ENCODE measurements at regions not wholly inside any gene's neighbourhood (a gene's known extent, or its start where the extent isn't known, plus 50 kb on each side); places are given as distances from the start of the nearest gene placed in this dataset.
"Not testable (repeated sequence)": the region's sequence is repeated elsewhere in the genome, so short reads cannot be mapped to it uniquely, and the experiment has no call there.

- no peak for DNase-seq (ENCODE audit: low spot score)
Observed at GRCh38 chr9:13941714-13942113, 372.2 kb downstream of the NFIB start.

DNA sequence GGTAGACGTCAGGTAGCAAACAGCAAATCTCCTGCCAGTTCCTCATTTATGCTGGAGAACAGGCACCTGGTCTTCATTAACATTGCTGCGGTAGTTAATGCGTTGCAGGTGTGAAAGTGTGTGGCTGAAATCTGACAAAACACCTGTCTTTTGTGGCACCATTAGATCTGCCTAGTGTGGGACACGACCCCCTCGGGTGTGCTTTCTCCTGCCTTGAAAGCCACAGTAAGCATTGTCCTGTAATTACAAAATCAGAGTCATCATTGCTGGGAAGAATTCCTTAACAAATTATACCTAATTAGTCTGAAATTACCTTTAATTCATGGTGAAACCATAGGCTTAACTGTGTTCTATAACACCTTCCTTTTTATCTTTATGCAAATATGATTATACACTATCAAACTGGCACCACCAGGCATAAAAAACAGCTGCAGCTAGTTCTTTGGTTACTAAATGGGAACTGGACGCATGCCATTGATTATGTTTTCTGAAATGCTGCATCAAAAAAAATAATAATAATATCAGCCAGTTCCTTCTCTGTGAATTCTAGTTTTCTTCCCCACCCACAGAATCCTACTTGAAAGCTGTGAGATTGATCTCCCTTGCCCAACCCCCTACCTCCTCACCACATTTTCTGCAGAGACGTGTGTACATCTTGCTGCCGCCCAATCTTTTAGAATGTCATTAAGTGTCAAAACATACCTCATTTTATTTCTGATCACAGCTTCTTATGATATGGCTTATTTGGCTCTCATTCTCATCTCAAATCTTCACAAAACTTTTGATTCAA, 374.0 kb downstream of the NFIB start:
- DNase-seq (ENCODE audit: low spot score), result no peak

DNA sequence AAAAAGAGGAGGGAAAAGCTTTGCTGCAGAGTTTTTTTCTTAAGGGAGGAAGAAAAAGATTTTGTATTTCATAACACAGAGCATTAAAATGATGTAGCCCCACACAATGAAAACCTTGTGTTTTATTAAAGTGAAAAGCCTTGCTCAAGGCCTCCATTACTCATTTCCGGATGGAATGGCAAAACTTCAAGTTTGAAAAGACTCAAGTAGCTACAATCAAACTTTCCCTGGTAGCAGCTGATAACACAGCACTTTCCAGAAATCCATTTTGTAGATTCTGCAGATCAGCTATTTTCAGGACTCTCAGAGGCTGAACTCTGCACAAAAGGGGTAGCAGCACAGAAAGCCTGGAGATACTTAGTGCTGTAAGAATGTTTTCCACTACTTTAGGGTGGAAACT, 374.8 kb downstream of the NFIB start:
- DNase-seq (ENCODE audit: low spot score), result peak; percentile 56

GRCh38 chr9:13934416-13934815, 379.5 kb downstream of the NFIB start:
- no peak for DNase-seq (ENCODE audit: low spot score)

DNA sequence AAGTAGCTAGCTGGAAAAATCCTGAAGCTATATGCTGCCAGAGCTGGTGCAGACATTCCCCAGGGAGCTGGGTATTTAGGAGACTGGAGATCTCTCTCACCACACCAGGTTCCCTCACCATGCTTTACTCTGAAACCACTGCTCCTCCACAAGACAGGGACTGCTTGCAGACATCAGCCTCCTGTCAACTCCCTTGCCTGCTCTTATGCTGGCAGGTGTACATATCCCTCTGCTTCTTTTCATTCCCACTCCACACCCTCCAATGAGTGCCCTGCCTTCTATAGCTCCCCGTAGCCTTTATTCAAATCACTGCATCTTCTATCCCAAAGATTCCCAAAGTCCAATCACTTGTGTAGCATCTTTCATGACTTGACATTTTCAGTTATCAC, 380.7 kb downstream of the NFIB start:
- no peak for DNase-seq (ENCODE audit: low spot score)

GRCh38 chr9:13932528-13933267, 381.2 kb downstream of the NFIB start:
- DNase-seq (ENCODE audit: low spot score), result no peak

DNA sequence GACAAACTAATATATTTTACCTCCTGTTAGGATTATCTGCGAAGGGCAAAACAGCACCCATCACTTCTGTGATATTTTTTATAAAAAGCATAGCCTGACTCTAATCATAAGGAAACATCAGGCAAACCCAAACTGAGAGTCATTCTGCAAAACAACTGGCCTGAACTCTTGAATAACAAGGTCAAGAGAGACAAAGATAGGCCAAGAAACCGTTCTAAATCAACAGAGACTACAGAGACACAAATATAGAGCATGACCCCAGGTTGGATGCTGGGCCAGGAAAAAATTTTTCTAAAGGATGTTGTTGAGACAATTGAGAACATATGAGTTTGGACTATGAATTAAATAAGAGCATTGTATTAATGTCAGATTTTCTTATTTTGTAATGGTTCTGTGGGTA, 384.9 kb downstream of the NFIB start:
- DNase-seq (ENCODE audit: low spot score), result no peak

DNA sequence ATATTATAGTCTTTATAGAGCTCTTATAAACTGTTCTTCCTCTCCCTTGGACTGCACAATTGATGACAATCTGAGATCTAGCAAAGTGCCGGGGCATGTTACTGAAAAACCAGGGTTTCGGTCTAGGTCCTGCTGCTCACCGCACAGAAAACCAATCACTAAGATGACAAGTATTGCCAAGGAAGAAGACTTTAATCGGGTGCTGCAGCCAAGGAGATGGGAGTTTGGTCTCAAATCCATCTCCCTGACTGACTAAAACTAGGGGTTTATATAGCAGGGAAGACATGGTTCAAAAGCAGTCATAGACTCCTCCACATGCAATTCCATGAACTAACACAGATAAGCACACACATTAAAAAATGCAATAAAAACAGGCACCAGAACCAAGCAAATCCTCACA, 390.6 kb downstream of the NFIB start:
- DNase-seq (ENCODE audit: low spot score), result no peak

- DNase-seq (ENCODE audit: low spot score), result no peak
Observed at GRCh38 chr9:13920557-13920956, 393.4 kb downstream of the NFIB start.

GRCh38 chr9:13919401-13919800, 394.5 kb downstream of the NFIB start:
- no peak for DNase-seq (ENCODE audit: low spot score)

DNA sequence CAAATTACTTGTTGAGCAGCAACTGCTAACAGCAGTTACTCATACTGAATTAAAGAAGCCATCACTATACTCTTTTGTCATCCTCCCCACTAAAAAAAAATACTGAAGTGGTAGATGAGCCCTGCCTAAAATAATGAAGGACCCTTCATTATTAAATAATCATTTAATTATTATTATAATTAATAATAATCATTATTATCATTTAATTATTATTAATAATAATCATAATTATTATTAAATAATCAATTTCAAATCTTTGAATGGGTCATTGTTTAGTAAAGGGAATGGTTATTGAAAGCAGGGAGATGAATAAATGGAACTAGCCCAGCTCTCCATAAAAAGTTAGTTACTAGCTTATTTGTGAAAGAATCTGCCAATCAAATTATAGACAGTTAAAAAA, 396.4 kb downstream of the NFIB start:
- DNase-seq (ENCODE audit: low spot score), result no peak

DNA sequence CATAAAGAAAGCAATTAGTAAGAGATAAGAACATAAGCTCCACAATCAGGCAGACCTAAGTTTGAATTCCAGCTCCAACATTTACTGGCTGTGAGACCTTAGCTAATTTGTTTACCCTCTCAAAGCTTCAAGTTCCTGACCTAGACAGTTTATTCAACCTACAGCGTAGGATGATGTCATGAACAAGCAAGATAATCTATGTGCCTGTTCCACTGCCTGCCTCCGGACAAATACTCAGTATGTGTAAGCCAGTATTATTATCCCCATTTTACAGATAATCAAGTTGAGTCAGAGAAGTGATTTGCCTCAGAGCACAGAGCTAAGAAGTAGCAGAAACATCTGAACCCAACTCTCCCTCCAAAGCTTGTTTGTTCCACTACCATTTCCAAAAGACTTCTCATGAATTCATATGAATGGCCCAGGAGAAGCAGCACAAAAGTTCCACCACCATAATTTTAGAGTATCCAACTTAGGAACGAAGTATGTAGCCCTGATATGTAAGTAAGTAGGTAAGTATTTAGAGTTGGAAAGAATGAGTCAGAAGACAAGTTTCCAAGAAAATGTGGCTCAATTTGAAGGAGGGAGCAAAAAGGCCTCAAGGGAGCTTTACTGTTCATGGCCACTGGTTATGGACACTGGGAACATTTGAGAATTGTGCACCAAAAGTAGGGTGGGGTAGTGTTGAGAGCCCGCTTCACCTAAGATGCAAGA, 398.2 kb downstream of the NFIB start:
- DNase-seq (ENCODE audit: low spot score), result no peak

- no peak for DNase-seq (ENCODE audit: low spot score)
Observed at GRCh38 chr9:13915131-13915530, 398.8 kb downstream of the NFIB start.

GRCh38 chr9:13911473-13911872, 402.5 kb downstream of the NFIB start:
- no peak for DNase-seq (ENCODE audit: low spot score)

DNA sequence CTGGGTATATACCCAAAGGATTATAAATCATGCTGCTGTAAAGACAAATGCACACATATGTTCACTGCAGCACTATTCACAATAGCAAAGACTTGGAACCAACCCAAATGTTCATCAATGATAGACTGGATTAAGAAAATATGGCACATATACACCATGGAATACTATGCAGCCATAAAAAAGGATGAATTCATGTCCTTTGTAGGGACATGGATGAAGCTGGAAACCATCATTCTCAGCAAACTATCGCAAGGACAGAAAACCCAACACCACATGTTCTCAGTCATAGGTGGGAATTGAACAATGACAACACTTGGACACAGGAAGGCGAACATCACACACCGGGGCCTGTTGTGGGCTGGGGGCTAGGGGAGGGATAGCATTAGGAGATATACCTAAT, 406.1 kb downstream of the NFIB start:
- not testable (repeated sequence) for DNase-seq (ENCODE audit: low spot score)

DNA sequence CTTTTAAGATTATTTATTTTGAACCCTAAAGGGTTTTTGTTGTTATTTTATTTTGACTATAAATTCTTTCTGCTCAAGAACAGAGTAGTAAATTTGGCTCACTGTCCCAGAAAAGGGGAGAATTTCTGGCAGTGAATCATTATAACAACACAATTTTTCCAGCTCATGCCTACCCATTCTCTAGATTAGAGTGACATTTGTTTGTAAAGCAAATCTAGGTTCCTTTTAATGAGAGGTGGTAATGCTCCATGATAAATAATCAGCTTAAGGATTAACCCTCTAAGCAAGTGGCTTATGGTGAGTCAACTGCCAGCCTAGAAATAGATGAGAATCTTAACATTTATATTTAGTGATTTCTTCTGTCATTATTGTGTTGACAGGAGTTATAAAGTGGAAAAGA, 409.2 kb downstream of the NFIB start:
- no peak for DNase-seq (ENCODE audit: low spot score)

DNA sequence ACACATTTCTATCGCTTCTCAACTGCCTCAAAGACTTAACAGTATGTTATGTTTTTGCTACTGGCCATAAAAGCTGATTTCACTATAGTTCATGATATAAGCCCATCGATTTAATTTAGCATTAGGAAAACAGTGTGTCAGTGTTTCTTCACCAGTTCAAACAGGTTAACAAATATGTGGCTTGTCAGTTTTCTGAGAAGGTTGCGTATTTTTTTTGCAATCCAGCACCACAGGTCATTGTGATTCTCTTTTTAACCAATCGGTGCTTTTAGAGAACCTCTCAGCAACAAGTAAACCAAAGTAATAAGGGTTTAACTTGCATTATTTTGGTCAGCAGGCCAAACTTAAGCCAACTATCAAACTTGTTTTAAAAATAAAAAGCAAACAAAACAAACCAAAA, 409.6 kb downstream of the NFIB start:
- no peak for DNase-seq (ENCODE audit: low spot score)

DNA sequence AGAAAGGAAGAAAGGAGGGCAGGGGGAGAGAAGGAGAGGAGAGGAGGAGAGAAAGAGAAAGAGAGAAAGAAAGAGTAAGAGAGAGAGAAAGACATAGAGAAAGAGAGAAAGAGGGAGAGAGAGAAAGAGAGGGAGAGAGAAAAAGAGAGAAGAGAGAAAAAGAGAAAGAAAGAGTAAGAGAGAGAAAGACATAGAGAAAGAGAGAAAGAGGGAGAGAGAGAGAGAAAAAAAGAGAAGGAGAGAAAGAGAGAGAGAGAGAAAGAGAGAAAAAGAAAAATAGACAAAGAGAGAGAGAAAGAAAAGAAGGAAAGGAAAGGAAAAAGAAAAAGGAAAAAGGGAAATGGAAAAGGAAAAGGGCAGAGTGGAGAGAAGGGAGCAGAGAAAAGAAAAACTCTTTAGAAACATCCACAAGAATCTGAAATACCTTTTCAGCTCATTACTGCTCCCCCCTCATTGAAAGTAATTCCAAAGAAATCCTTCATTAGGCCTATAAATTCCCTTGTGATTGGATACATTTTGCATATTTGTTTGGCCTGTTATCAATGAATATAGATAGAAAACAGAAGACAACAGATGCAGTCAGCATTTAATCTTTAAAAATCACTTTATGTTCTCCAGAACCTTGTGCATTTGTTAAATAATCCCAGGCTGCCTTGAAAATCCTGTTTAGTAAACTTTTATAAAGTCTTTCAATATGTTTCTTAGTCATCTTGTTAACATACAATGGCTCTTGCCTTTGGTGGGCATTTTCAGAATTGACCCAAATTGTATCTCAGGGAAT, 411.5 kb downstream of the NFIB start:
- no peak for DNase-seq (ENCODE audit: low spot score)

DNA sequence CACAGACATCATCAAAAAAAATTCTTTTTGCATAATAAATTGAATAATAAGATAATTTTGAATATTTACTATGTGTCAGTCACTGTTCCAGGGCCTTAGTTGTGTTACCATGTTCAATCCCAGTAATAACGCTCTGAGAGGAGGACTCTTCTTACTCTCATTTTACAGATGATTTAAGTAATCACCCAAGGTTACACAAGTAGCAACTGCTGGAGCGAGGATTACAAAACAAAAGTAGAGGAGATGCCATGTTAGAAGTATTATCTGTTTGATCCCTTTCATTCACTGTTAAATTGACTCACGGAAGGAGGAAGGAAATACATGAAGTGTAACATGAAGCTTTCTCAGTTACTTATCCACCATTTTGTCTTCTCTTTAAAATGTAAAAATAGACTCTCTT, 412.8 kb downstream of the NFIB start:
- DNase-seq (ENCODE audit: low spot score), result no peak

DNA sequence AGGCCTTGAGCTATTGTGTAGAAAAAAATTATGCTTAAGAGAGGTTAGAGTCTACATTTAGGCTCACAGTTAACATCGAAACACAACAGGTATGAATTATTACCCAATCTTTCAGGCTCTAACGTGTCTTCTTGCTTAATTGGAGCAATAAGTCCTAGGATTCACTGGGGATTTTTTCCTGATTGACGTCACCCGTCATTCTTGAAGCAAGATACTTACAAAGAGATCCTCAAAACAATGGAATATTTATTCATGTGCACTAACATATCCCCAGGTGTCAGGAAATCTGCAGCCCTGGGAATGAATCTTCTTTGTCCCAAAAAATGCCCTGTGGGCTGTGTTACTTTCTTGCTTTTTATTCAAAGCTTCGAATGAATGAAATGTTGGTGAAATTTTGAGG, 413.5 kb downstream of the NFIB start:
- DNase-seq (ENCODE audit: low spot score), result no peak

DNA sequence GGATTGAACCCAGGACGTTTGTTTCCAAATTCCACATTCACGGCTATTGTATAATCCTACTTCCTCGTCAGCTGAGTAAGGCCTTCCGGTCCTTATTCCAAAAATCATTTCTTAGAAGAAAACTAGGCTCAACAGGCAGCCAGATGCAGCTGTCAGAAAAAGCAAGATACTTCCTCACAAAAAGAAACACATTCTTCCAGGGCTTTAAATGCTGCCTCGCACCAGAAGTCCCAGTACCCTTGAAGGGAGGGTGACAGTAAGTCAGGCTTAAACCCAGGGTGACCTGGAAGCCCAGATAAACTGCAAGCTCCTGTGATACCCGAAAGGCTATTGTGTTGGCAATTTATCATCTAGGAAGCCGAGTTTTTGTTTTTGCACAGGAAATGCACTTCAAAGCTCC, 414.0 kb downstream of the NFIB start:
- DNase-seq (ENCODE audit: low spot score), result no peak

- no peak for DNase-seq (ENCODE audit: low spot score)
Observed at GRCh38 chr9:13898957-13899356, 415.0 kb downstream of the NFIB start.

Data from GM03348 (cell line).